SK-N-SH (cell line): ENCODE measurements at regions not wholly inside any gene's neighbourhood (a gene's known extent, or its start where the extent isn't known, plus 50 kb on each side); places are given as distances from the start of the nearest gene placed in this dataset.

Source experiments
- CTCF ChIA-PET: fragments of 300-600, 350-600 bp; formaldehyde crosslinking; extraction: SDS; loops from one replicate; lab custom pipeline; 2021; lab: Yijun Ruan, JAX
- POLR2A ChIA-PET: fragments of 350-600 bp; sonication (Branson Sonifier 250); formaldehyde crosslinking; extraction: SDS; loops from one replicate; lab custom pipeline; 2020; ENCODE audit warnings: antibody characterized with exemption, inconsistent platforms; lab: Yijun Ruan, JAX
- DNase-seq: peaks from one replicate; pipeline ENCODE4 v3.0.0; 2012
- H2AFZ ChIP-seq: fragments of 200-600 bp; sonication (generic); 2 replicates; pipeline ENCODE4 v1.8.1; 2016; ENCODE audit warnings: antibody characterized with exemption, mild to moderate bottlenecking, low read depth
- H3F3A ChIP-seq: fragments of 200-600 bp; sonication (generic); replicated peaks from 2 replicates; pipeline ENCODE3; 2016; ENCODE audit warnings: antibody characterized with exemption, mild to moderate bottlenecking; ENCODE audit not compliant: insufficient read depth
- H3K27ac ChIP-seq, 2 experiments: fragments of 200-500 bp in 1 of 2; fragments of 200-600 bp in 1 of 2; sonication (Bioruptor generic) in 1 of 2; sonication (generic), shearing (Covaris generic) in 1 of 2; 2 replicates each; pipeline versions ENCODE4 v1.5.1 to v1.6.1; 2014 to 2016; ENCODE audit warnings: low read depth in 2 of 2, inconsistent platforms in 1 of 2, low read length in 1 of 2, mild to moderate bottlenecking in 1 of 2, mixed read lengths in 1 of 2
- H3K27me3 ChIP-seq: fragments of 200-600 bp; sonication (generic), shearing (Covaris generic); 2 replicates; pipeline ENCODE4 v1.6.1; 2016; ENCODE audit warnings: mixed run types; ENCODE audit not compliant: insufficient read depth
- H3K36me3 ChIP-seq, 2 experiments: fragments of 200-500 bp in 1 of 2; fragments of 200-600 bp in 1 of 2; sonication (Bioruptor generic) in 1 of 2; sonication (generic) in 1 of 2; replicated peaks in 1 of 2; 2 replicates each; pipeline versions ENCODE3 to v1.5.1; 2014 to 2016; ENCODE audit warnings: low read length in 1 of 2, mild to moderate bottlenecking in 1 of 2; ENCODE audit not compliant: insufficient read depth in 2 of 2, control insufficient read depth in 1 of 2
- H3K4me1 ChIP-seq, 2 experiments: fragments of 200-500 bp in 1 of 2; fragments of 200-600 bp in 1 of 2; sonication (Bioruptor generic) in 1 of 2; sonication (generic), shearing (Covaris generic) in 1 of 2; 2 replicates each; pipeline versions ENCODE4 v1.5.1 to v1.6.1; 2014 to 2016; ENCODE audit warnings: low read depth in 1 of 2, low read length in 1 of 2, mixed run types in 1 of 2; ENCODE audit not compliant: insufficient read depth in 2 of 2, control insufficient read depth in 1 of 2
- H3K4me2 ChIP-seq: fragments of 200-600 bp; sonication (generic), shearing (Covaris generic); 2 replicates; pipeline ENCODE4 v1.6.1; 2017; ENCODE audit warnings: mixed run types
- H3K4me3 ChIP-seq, 2 experiments: fragments of 200-500 bp in 1 of 2; fragments of 200-600 bp in 1 of 2; sonication (Bioruptor generic) in 1 of 2; sonication (generic), shearing (Covaris generic) in 1 of 2; 2 replicates each; pipeline versions ENCODE4 v1.5.1 to v1.8.1; 2014 to 2016; ENCODE audit warnings: low read depth in 2 of 2, inconsistent platforms in 1 of 2, low read length in 1 of 2, mild to moderate bottlenecking in 1 of 2, mixed read lengths in 1 of 2, moderate library complexity in 1 of 2
- H3K79me2 ChIP-seq: fragments of 200-600 bp; sonication (generic); 2 replicates; pipeline ENCODE4 v1.8.1; 2017; ENCODE audit warnings: mild to moderate bottlenecking; ENCODE audit not compliant: insufficient read depth
- H3K9ac ChIP-seq: fragments of 200-600 bp; sonication (generic); 2 replicates; pipeline ENCODE4 v1.6.1; 2017; ENCODE audit warnings: mixed run types
- H3K9me2 ChIP-seq: fragments of 200-600 bp; sonication (generic); 2 replicates; pipeline ENCODE4 v1.6.1; 2017; ENCODE audit warnings: mixed run types
- H3K9me3 ChIP-seq: fragments of 200-600 bp; sonication (generic); 2 replicates; pipeline ENCODE4 v1.6.1; 2017; ENCODE audit warnings: mixed run types, mild to moderate bottlenecking, moderate library complexity
- H4K20me1 ChIP-seq: fragments of 200-600 bp; sonication (generic); 2 replicates; pipeline ENCODE4 v1.6.1; 2017; ENCODE audit warnings: mild to moderate bottlenecking, mixed run types; ENCODE audit not compliant: insufficient read depth
- CTCF ChIP-seq: fragments of 200-600 bp; sonication (generic); IDR thresholded peaks from 2 replicates; pipeline ENCODE4 v1.6.1; 2017; ENCODE audit warnings: antibody characterized with exemption, mild to moderate bottlenecking, moderate library complexity
- GABPA ChIP-seq: IDR thresholded peaks from 2 replicates; pipeline ENCODE4 v1.4.0; 2012; ENCODE audit warnings: low read depth, mild to moderate bottlenecking
- GATA2 ChIP-seq: sonication (generic); formaldehyde crosslinking; IDR thresholded peaks from 2 replicates; pipeline ENCODE4 v1.5.0; 2020; ENCODE audit warnings: mild to moderate bottlenecking, missing genetic modification reagents
- IRF3 ChIP-seq: fragments of 150-350 bp; IDR thresholded peaks from 2 replicates; pipeline ENCODE4 v1.6.1; 2016; ENCODE audit warnings: mild to moderate bottlenecking, low read depth, low read length
- JUND ChIP-seq: IDR thresholded peaks from 2 replicates; pipeline ENCODE4 v1.4.0; 2012
- MAX ChIP-seq: IDR thresholded peaks from 2 replicates; pipeline ENCODE4 v1.4.0; 2012; ENCODE audit warnings: low read depth
- MEF2A ChIP-seq: IDR thresholded peaks from 2 replicates; pipeline ENCODE4 v1.4.0; 2012; ENCODE audit warnings: low read depth, borderline replicate concordance
- MXI1 ChIP-seq: IDR thresholded peaks from 2 replicates; pipeline ENCODE4 v1.6.1; 2012; ENCODE audit warnings: mild to moderate bottlenecking, low read depth, low read length, improper control_type of control experiment
- NFIC ChIP-seq: IDR thresholded peaks from 2 replicates; pipeline ENCODE4 v1.4.0; 2012; ENCODE audit warnings: borderline replicate concordance
- RAD21 ChIP-seq: IDR thresholded peaks from 2 replicates; pipeline ENCODE4 v1.6.1; 2012; ENCODE audit warnings: mild to moderate bottlenecking, low read length
- REST ChIP-seq: IDR thresholded peaks from 2 replicates; pipeline ENCODE4 v1.6.1; 2012; ENCODE audit warnings: mild to moderate bottlenecking, low read depth, low read length, moderate library complexity
- RXRA ChIP-seq: IDR thresholded peaks from 2 replicates; pipeline ENCODE4 v1.4.0; 2012; ENCODE audit warnings: low read depth, mild to moderate bottlenecking, borderline replicate concordance
- TAF1 ChIP-seq: IDR thresholded peaks from 2 replicates; pipeline ENCODE4 v1.6.1; 2012; ENCODE audit warnings: low read depth, mild to moderate bottlenecking, low read length, moderate library complexity, borderline replicate concordance
- TCF12 ChIP-seq: IDR thresholded peaks from 2 replicates; pipeline ENCODE4 v1.4.0; 2012
- TEAD4 ChIP-seq: IDR thresholded peaks from 2 replicates; pipeline ENCODE4 v1.4.0; 2012; ENCODE audit warnings: mild to moderate bottlenecking, borderline replicate concordance; ENCODE audit not compliant: insufficient read depth
- USF2 ChIP-seq: fragments of 150-350 bp; IDR thresholded peaks from 2 replicates; pipeline ENCODE4 v1.6.1; 2017; ENCODE audit warnings: antibody characterized with exemption, low read length, low read depth, borderline replicate concordance
- WGBS: methylation state at CpG from one replicate; pipeline ENCODE4 v1.1.6; 2017; ENCODE audit warnings: low lambda C conversion rate; 5-methylcytosine and 5-hydroxymethylcytosine counted together

GRCh38 chr1:218967836-218968235 is 205.8 kb upstream of the LYPLAL1 start (continued):
- TF ChIP-seq REST, result no peak
- no peak for TF ChIP-seq CTCF
- TF ChIP-seq TCF12, result no peak
- TF ChIP-seq GABPA, result no peak
- no peak for TF ChIP-seq RXRA
- TF ChIP-seq, all 33 proteins: peak for 0

- Histone ChIP-seq H2AFZ (no peak overlapping the region), H3K4me1 (no peaks in the 10 kb centered on the region; a peak in 1 of 4 replicates), H3K36me3 (no peaks in the 10 kb centered on the region), H3K9me2 (no peaks in the 10 kb centered on the region), H3K27me3 (no peaks in the 10 kb centered on the region), H3K4me3 (no peak overlapping the region), H3F3A (no peaks in the 10 kb centered on the region), H3K9me3 (no peaks in the 10 kb centered on the region), H3K79me2 (no peaks in the 10 kb centered on the region), H3K4me2 (no peak overlapping the region), H3K27ac (no peak overlapping the region), H3K9ac (no peak overlapping the region), H4K20me1 (no peaks in the 10 kb centered on the region)
- TF ChIP-seq USF2 (no peak), JUND (no peak), RAD21 (no peak), CTCF (no peak), MXI1 (no peak), TAF1 (no peak), MEF2A (no peak), MAX (no peak), TEAD4 (no peak), NFIC (no peak), GATA2 (CRISPR knock-in tag) (no peak), IRF3 (no peak)
- DNase-seq, result no peak
- ChIA-PET POLR2A (no interaction called here), CTCF (no interaction called here)
- 93% methylated on average over 1 of the region's 1 CpG for WGBS
Observed at GRCh38 chr1:218969006-218969405, 204.7 kb upstream of the LYPLAL1 start.
